Panc1 (cell line): ENCODE measurements at regions not wholly inside any gene's neighbourhood (a gene's known extent, or its start where the extent isn't known, plus 50 kb on each side); places are given as distances from the start of the nearest gene placed in this dataset.

Experiments
- ATAC-seq: fragments of 200-7000 bp; cut with Tn5 transposase; 2 replicates; pipeline ENCODE4 v1.9.1; 2020; ENCODE audit warnings: mild to moderate bottlenecking, moderate library complexity
- BruUV-seq: library from RNA; stranded (reverse); fragments of 400-500 nt; replicated peaks from 2 replicates; lab custom pipeline; 2021; lab: Mats Ljungman, UMichigan
- CTCF ChIA-PET: fragments of 300-600 bp; sonication (Branson Sonifier 250); formaldehyde crosslinking; loops from one replicate; lab custom pipeline; 2022; ENCODE audit warnings: antibody characterized with exemption; lab: Charles Lee
- POLR2A ChIA-PET: fragments of 300-600 bp; sonication (Branson Sonifier 250); formaldehyde crosslinking; loops from one replicate; lab custom pipeline; 2022; ENCODE audit warnings: antibody characterized with exemption; lab: Charles Lee
- DNase-seq: peaks from one replicate; pipeline ENCODE4 v3.0.0-alpha.2; 2010; ENCODE audit warnings: low read depth, low spot score
- H3K27ac ChIP-seq: 2 replicates; pipeline ENCODE4 v1.5.1; 2011; ENCODE audit warnings: mild to moderate bottlenecking, low read length, inconsistent platforms
- H3K27me3 ChIP-seq: fragments of 200-500 bp; sonication (Bioruptor generic); 2 replicates; pipeline ENCODE4 v1.6.0; 2014; ENCODE audit warnings: low read length, inconsistent platforms; ENCODE audit not compliant: control insufficient read depth, insufficient read depth
- H3K36me3 ChIP-seq: fragments of 200-500 bp; sonication (Bioruptor generic); 2 replicates; pipeline ENCODE4 v1.5.1; 2014; ENCODE audit warnings: inconsistent platforms, mild to moderate bottlenecking, low read length, moderate library complexity; ENCODE audit not compliant: control insufficient read depth, insufficient read depth
- H3K4me1 ChIP-seq: 2 replicates; pipeline ENCODE4 v1.5.1; 2011; ENCODE audit warnings: inconsistent platforms, mild to moderate bottlenecking, low read length, moderate library complexity; ENCODE audit not compliant: control insufficient read depth, insufficient read depth
- H3K4me3 ChIP-seq, 2 experiments: 2 replicates each; pipeline ENCODE4 v1.5.1; 2011 to 2012; ENCODE audit warnings: low read depth in 2 of 2, low read length in 2 of 2, mild to moderate bottlenecking in 2 of 2, inconsistent platforms in 1 of 2, moderate library complexity in 1 of 2
- H3K9me3 ChIP-seq: fragments of 200-500 bp; sonication (Bioruptor generic); 2 replicates; pipeline ENCODE4 v1.5.1; 2014; ENCODE audit warnings: low read depth, mild to moderate bottlenecking, inconsistent platforms, low read length, moderate library complexity; ENCODE audit not compliant: control insufficient read depth, insufficient read depth
- POLR2AphosphoS5 ChIP-seq: IDR thresholded peaks from 2 replicates; pipeline ENCODE4 v1.6.1; 2012; ENCODE audit warnings: mild to moderate bottlenecking, low read depth, low read length, moderate library complexity
- SIN3A ChIP-seq: IDR thresholded peaks from 2 replicates; pipeline ENCODE4 v1.6.1; 2012; ENCODE audit warnings: low read depth, mild to moderate bottlenecking, low read length, moderate library complexity, borderline replicate concordance; ENCODE audit not compliant: insufficient read depth
- TCF7L2 ChIP-seq: IDR thresholded peaks from 2 replicates; pipeline ENCODE4 v1.6.1; 2011; ENCODE audit warnings: mild to moderate bottlenecking, low read depth, low read length, inconsistent platforms
- in situ Hi-C: cut with HindIII; loops from 2 replicates; pipeline ENCODE4 v1.10.0; 2016; ENCODE audit warnings: low sequenced_read_pairs, low pct_unique_long_range_greater_than_20kb
- intact Hi-C: fragments of 100-400 bp; cut with micrococcal nuclease; formaldehyde crosslinking; loops from one replicate; pipeline ENCODE4 v1.10.0; 2022; ENCODE audit not compliant: unreplicated experiment
- TF ChIP-seq, protein P1 (sequence below): fragments of 450-650 bp; IDR thresholded peaks from 2 replicates; pipeline ENCODE4 v1.5.1; 2017; ENCODE audit warnings: mild to moderate bottlenecking
- TF ChIP-seq, protein P2 (sequence below), 2 experiments: IDR thresholded peaks; 2 replicates each; pipeline ENCODE4 v1.6.1; 2011 to 2012; ENCODE audit warnings: low read depth in 2 of 2, control low read depth in 1 of 2, low read length in 1 of 2, mild to moderate bottlenecking in 1 of 2, moderate library complexity in 1 of 2; ENCODE audit not compliant: insufficient read depth in 1 of 2

DNA sequence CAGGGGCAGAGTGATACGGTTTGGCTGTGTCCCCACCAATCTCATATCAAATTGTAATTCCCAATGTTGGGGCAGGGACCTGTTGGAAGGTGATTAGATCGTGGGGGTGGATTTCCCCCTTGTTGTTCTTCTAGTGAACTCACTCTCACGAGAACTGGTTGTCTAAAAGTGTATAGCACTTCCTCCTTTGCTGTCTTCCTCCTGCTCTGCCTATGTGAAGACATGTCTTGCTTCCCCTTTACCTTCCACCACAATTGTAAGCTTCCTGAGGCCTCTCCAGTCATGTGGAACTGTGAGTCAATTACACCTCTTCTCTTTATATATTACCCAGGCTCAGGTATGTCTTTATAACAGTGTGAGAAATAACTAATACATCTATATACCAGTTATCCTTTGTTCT is 706.4 kb upstream of the KLHL1 start:
- TF ChIP-seq POLR2AphosphoS5 (no peak), TCF7L2 (no peak), SIN3A (no peak)
- TF ChIP-seq, protein P1, sequence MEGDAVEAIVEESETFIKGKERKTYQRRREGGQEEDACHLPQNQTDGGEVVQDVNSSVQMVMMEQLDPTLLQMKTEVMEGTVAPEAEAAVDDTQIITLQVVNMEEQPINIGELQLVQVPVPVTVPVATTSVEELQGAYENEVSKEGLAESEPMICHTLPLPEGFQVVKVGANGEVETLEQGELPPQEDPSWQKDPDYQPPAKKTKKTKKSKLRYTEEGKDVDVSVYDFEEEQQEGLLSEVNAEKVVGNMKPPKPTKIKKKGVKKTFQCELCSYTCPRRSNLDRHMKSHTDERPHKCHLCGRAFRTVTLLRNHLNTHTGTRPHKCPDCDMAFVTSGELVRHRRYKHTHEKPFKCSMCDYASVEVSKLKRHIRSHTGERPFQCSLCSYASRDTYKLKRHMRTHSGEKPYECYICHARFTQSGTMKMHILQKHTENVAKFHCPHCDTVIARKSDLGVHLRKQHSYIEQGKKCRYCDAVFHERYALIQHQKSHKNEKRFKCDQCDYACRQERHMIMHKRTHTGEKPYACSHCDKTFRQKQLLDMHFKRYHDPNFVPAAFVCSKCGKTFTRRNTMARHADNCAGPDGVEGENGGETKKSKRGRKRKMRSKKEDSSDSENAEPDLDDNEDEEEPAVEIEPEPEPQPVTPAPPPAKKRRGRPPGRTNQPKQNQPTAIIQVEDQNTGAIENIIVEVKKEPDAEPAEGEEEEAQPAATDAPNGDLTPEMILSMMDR = no peak
- TF ChIP-seq, protein P2, sequence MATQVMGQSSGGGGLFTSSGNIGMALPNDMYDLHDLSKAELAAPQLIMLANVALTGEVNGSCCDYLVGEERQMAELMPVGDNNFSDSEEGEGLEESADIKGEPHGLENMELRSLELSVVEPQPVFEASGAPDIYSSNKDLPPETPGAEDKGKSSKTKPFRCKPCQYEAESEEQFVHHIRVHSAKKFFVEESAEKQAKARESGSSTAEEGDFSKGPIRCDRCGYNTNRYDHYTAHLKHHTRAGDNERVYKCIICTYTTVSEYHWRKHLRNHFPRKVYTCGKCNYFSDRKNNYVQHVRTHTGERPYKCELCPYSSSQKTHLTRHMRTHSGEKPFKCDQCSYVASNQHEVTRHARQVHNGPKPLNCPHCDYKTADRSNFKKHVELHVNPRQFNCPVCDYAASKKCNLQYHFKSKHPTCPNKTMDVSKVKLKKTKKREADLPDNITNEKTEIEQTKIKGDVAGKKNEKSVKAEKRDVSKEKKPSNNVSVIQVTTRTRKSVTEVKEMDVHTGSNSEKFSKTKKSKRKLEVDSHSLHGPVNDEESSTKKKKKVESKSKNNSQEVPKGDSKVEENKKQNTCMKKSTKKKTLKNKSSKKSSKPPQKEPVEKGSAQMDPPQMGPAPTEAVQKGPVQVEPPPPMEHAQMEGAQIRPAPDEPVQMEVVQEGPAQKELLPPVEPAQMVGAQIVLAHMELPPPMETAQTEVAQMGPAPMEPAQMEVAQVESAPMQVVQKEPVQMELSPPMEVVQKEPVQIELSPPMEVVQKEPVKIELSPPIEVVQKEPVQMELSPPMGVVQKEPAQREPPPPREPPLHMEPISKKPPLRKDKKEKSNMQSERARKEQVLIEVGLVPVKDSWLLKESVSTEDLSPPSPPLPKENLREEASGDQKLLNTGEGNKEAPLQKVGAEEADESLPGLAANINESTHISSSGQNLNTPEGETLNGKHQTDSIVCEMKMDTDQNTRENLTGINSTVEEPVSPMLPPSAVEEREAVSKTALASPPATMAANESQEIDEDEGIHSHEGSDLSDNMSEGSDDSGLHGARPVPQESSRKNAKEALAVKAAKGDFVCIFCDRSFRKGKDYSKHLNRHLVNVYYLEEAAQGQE (IDR thresholded peaks at IDR 0.05; ENCODE audit: insufficient read depth in 1 of 2, low read depth in 2 of 2, low read length in 1 of 2) = no peak
- H3K27me3 ChIP-seq = no peaks in the 10 kb centered on the region
- no peak overlapping the region for H3K27ac ChIP-seq
- ChIA-PET CTCF (no interaction called here), POLR2A (no interaction called here)
- intact Hi-C loops (no loop called here), in situ Hi-C loops (no loop called here)
- H3K4me1 ChIP-seq = no peaks in the 10 kb centered on the region
- no peak for DNase-seq
- BruUV-seq = no TSS peak
- ATAC-seq = no peak
- H3K9me3 ChIP-seq = no peaks in the 10 kb centered on the region
- H3K4me3 ChIP-seq = no peak overlapping the region
- no peaks in the 10 kb centered on the region for H3K36me3 ChIP-seq

DNA sequence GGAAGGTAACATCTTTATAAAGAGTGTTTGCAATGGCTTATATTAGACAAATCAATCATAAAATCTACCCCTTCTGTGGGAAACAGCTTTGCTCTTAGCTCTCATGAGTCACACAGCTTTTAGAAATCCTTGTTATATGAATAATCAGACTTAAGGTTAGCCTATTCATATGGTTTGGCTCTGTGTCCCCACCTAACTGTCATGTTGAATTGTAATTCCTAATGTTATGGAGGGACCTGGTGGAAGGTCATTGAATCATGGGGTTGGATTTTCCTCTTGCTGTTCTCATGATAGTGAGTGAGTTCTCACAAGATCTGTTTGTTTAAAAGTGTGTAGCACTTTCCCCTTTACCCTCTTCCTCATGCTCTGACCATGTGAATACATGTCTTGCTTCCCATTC is 704.2 kb upstream of the KLHL1 start:
- intact Hi-C loops = no loop called here
- no peaks in the 10 kb centered on the region for H3K4me1 ChIP-seq
- CTCF ChIA-PET = no interaction called here
- no peaks in the 10 kb centered on the region for H3K9me3 ChIP-seq
- no peaks in the 10 kb centered on the region for H3K27me3 ChIP-seq
- no peak overlapping the region for H3K27ac ChIP-seq
- BruUV-seq = no TSS peak
- POLR2A ChIA-PET = no interaction called here
- TF ChIP-seq, protein P2 (IDR thresholded peaks at IDR 0.05; ENCODE audit: insufficient read depth in 1 of 2, low read depth in 2 of 2, low read length in 1 of 2) = no peak
- TF ChIP-seq POLR2AphosphoS5 (no peak), SIN3A (no peak), TCF7L2 (no peak)
- TF ChIP-seq, protein P1 = no peak
- ATAC-seq (no peak), DNase-seq (no peak)
- in situ Hi-C loops = no loop called here
- H3K36me3 ChIP-seq = no peaks in the 10 kb centered on the region
- no peak overlapping the region for H3K4me3 ChIP-seq
